Dendritic cell treated with granulocyte-macrophage colony-stimulating factor and Interleukin-4, amounts not matched to agents 40 ng/mL and 50 ng/mL, for 4 days (primary cell): ENCODE measurements at regions not wholly inside any gene's neighbourhood (a gene's known extent, or its start where the extent isn't known, plus 50 kb on each side); places are given as distances from the start of the nearest gene placed in this dataset.
"Not testable (repeated sequence)": the region's sequence is repeated elsewhere in the genome, so short reads cannot be mapped to it uniquely, and the experiment has no call there.

ENCODE experiments used
- H3K27ac Mint-ChIP-seq: one replicate; pipeline ENCODE4 v1.8.0; 2022; ENCODE audit warnings: mild to moderate bottlenecking, mixed read lengths
- H3K27me3 Mint-ChIP-seq: one replicate; pipeline ENCODE4 v1.8.0; 2022; ENCODE audit warnings: mild to moderate bottlenecking, mixed read lengths
- H3K36me3 Mint-ChIP-seq: one replicate; pipeline ENCODE4 v1.8.0; 2022; ENCODE audit warnings: low read depth, mixed read lengths
- H3K4me1 Mint-ChIP-seq: one replicate; pipeline ENCODE4 v1.8.0; 2022; ENCODE audit warnings: low read depth, mixed read lengths
- H3K4me3 Mint-ChIP-seq: one replicate; pipeline ENCODE4 v1.8.0; 2022; ENCODE audit warnings: mild to moderate bottlenecking, moderate library complexity, mixed read lengths
- H3K9me3 Mint-ChIP-seq: one replicate; pipeline ENCODE4 v1.8.0; 2022; ENCODE audit warnings: mixed read lengths
- intact Hi-C: fragments of 100-400 bp; cut with micrococcal nuclease; formaldehyde crosslinking; loops from one replicate; pipeline ENCODE4 v1.15.0; 2022

DNA sequence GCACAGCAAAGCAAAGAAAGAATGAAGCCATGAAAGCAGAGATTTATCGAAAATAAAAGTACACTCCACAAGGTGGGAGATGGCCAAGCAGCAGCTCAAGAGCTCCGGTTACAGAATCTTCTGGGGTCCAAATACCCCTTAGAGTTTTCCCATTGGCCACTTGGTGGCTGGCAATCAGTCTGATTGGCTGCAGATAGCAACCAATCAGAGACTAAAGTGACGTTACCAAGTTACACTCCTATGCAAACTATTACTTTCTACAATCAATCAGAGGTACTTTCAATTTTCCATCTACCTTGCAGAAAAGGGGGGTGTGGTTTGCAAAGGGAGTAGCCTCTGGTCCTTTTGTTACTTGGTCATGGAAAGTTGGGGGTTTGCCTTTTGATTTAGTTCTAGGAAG is 58.0 kb upstream of the AUTS2 start:
- no peaks in the 10 kb centered on the region for H3K36me3 Mint-ChIP-seq
- H3K9me3 Mint-ChIP-seq = peaks cover 7% of the 10 kb centered on the region
- H3K27ac Mint-ChIP-seq = no peak overlapping the region
- no peaks in the 10 kb centered on the region for H3K4me1 Mint-ChIP-seq
- no peak overlapping the region for H3K4me3 Mint-ChIP-seq
- H3K27me3 Mint-ChIP-seq = peaks cover 3% of the 10 kb centered on the region
- intact Hi-C loops = no loop called here

DNA sequence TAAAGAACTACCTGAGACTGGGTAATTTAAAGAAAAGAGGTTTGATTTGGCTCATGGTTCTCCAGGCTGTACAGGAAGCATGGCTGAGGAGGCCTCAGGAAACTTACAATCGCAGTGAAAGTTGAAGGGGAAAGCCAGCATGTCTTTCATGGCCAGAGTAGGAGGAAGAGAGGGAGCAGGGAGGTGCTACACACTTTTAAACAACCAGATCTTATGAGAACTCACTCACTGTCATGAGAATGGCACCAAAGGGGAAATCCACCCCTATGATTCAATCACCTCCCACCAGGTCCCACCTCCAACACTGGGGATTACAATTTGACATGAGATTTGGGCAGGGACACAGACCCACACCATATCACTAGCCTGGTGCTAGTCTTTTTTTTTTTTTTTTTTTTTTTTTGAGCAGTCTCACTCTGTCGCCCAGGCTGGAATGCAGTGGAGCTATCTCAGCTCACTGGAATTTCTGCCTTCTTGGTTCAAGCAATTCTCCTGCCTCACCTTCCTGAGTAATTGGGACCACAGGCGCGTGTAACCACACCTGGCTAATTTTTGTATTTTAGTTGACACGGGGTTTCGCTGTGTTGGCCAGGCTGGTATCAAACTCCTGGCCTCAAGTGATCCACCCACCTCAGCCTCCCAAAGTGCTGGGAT is 56.4 kb upstream of the AUTS2 start:
- H3K4me3 Mint-ChIP-seq, H3K9me3 Mint-ChIP-seq, H3K27me3 Mint-ChIP-seq, intact Hi-C loops, H3K36me3 Mint-ChIP-seq, H3K27ac Mint-ChIP-seq, H3K4me1 Mint-ChIP-seq: not testable (repeated sequence)

DNA sequence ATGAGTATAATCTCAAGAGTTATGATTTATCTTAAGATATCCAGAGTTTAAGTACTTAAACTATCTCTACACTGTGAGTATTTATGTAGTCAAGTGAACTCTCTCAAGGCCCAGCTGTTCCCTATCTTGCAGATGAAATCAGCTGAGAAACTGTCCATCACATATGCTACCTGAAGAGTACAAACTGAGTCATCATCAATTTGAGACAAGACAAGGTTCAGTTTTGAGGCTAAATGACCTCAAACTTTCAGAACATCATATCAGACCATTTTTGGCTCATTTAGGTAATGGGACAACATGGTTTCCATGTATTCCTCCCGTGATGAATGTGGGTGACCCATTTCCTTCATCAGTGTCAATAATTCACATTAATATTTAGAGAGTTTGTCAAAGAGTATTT is 53.1 kb upstream of the AUTS2 start:
- H3K4me1 Mint-ChIP-seq = no peaks in the 10 kb centered on the region
- H3K9me3 Mint-ChIP-seq = peaks cover 7% of the 10 kb centered on the region
- intact Hi-C loops = no loop called here
- H3K36me3 Mint-ChIP-seq = no peaks in the 10 kb centered on the region
- no peaks in the 10 kb centered on the region for H3K27me3 Mint-ChIP-seq
- H3K27ac Mint-ChIP-seq = no peak overlapping the region
- no peak overlapping the region for H3K4me3 Mint-ChIP-seq
